GM10248 (cell line): ENCODE measurements at regions not wholly inside any gene's neighbourhood (a gene's known extent, or its start where the extent isn't known, plus 50 kb on each side); places are given as distances from the start of the nearest gene placed in this dataset.

ENCODE experiments used
- CTCF ChIA-PET: fragments of 300-600 bp; sonication (Branson Sonifier 250); formaldehyde crosslinking; extraction: SDS; loops from one replicate; lab custom pipeline; 2021; ENCODE audit warnings: antibody characterized with exemption; lab: Yijun Ruan, JAX
- POLR2A ChIA-PET: fragments of 350-650 bp; sonication (Branson Sonifier 250); formaldehyde crosslinking; extraction: SDS; loops from one replicate; lab custom pipeline; 2020; ENCODE audit warnings: antibody characterized with exemption; lab: Yijun Ruan, JAX
- DNase-seq: peaks from one replicate; pipeline ENCODE4 v3.0.0; 2012; ENCODE audit errors: extremely low spot score
- CTCF ChIP-seq: IDR thresholded peaks from 2 replicates; pipeline ENCODE4 v1.5.1; 2012; ENCODE audit warnings: mild to moderate bottlenecking, low read depth; ENCODE audit errors: extremely low read depth, missing control alignments, control extremely low read depth

GRCh38 chr13:91078093-91078679 lies 269.3 kb upstream of the MIR17HG start:
- CTCF ChIA-PET, result interaction anchor here (0.6 to 2.3 kb wide), 9 partner anchors 10 to 214 kb away, joined by 3 to 10 read pairs (median 4); no protein-coding TSS in a partner anchor
- POLR2A ChIA-PET, result no interaction called here
- DNase-seq, result no peak
- peak; percentile 33 for TF ChIP-seq CTCF

GRCh38 chr13:91079176-91079575 lies 268.3 kb upstream of the MIR17HG start:
- DNase-seq, result no peak
- no peak for TF ChIP-seq CTCF
- CTCF ChIA-PET, result no interaction called here
- POLR2A ChIA-PET, result no interaction called here

GRCh38 chr13:91085127-91085526 lies 262.4 kb upstream of the MIR17HG start:
- ChIA-PET CTCF (interaction anchor here (1.7 kb wide), 1 partner anchor 22 kb away, joined by 4 read pairs; no protein-coding TSS in a partner anchor), POLR2A (no interaction called here)
- no peak for TF ChIP-seq CTCF
- DNase-seq, result no peak

GRCh38 chr13:91086936-91087716 lies 260.4 kb upstream of the MIR17HG start:
- POLR2A ChIA-PET, result no interaction called here
- no peak for TF ChIP-seq CTCF
- CTCF ChIA-PET, result no interaction called here
- no peak for DNase-seq

- ChIA-PET CTCF (interaction anchor here (0.9 kb wide), 1 partner anchor 12 kb away, joined by 3 read pairs; no protein-coding TSS in a partner anchor), POLR2A (no interaction called here)
- no peak for TF ChIP-seq CTCF
- DNase-seq, result no peak
These were observed 250.2 kb upstream of the MIR17HG start for GRCh38 chr13:91097269-91097668.

- ChIA-PET CTCF (no interaction called here), POLR2A (no interaction called here)
- DNase-seq, result no peak
- no peak for TF ChIP-seq CTCF
These were observed 247.6 kb upstream of the MIR17HG start for GRCh38 chr13:91099877-91100276.
